GM18907 (cell line): ENCODE measurements at regions not wholly inside any gene's neighbourhood (a gene's known extent, or its start where the extent isn't known, plus 50 kb on each side); places are given as distances from the start of the nearest gene placed in this dataset.

Source experiments
- ATAC-seq: cut with Tn5 transposase; IDR thresholded peaks from one replicate; pipeline ENCODE4 v1.9.1; 2021; ENCODE audit warnings: mild to moderate bottlenecking, moderate library complexity; ENCODE audit not compliant: unreplicated experiment

- ATAC-seq, result no peak
These were observed 386.3 kb downstream of the MRPS30 start for GRCh38 chr5:45195026-45195425.
